OCI-LY7 (cell line): ENCODE measurements at regions not wholly inside any gene's neighbourhood (a gene's known extent, or its start where the extent isn't known, plus 50 kb on each side); places are given as distances from the start of the nearest gene placed in this dataset.

ENCODE experiments used
- BruUV-seq: library from RNA; stranded (reverse); fragments of 400-500 nt; replicated peaks from 2 replicates; lab custom pipeline; 2021; lab: Mats Ljungman, UMichigan
- CTCF ChIA-PET: fragments of 300-600 bp; sonication (Branson Sonifier 250); formaldehyde crosslinking; loops from one replicate; lab custom pipeline; 2022; ENCODE audit warnings: antibody characterized with exemption; ENCODE audit not compliant: unreplicated experiment; lab: Charles Lee
- POLR2A ChIA-PET: fragments of 300-600 bp; sonication (Branson Sonifier 250); formaldehyde crosslinking; loops from one replicate; lab custom pipeline; 2022; ENCODE audit warnings: antibody characterized with exemption; lab: Charles Lee
- DNase-seq: peaks from one replicate; pipeline ENCODE4 v3.0.0-alpha.2; 2015; ENCODE audit warnings: low spot score
- H2AFZ ChIP-seq: fragments of 200-600 bp; sonication (generic), shearing (Covaris generic); 2 replicates; pipeline ENCODE4 v1.6.1; 2014; ENCODE audit warnings: mild to moderate bottlenecking, antibody characterized with exemption, low read length, moderate library complexity
- H3K27ac ChIP-seq: fragments of 200-600 bp; sonication (generic); 2 replicates; pipeline ENCODE4 v1.5.1; 2014; ENCODE audit warnings: mixed run types, low read depth, mild to moderate bottlenecking, moderate library complexity, low read length, inconsistent platforms; ENCODE audit not compliant: poor library complexity, severe bottlenecking
- H3K36me3 ChIP-seq: fragments of 200-600 bp; sonication (generic); 2 replicates; pipeline ENCODE4 v1.6.1; 2014; ENCODE audit warnings: mild to moderate bottlenecking, antibody characterized with exemption, low read length, moderate library complexity, mixed read lengths; ENCODE audit not compliant: insufficient read depth
- H3K4me1 ChIP-seq: fragments of 200-600 bp; sonication (generic); 2 replicates; pipeline ENCODE4 v1.5.1; 2014; ENCODE audit warnings: mild to moderate bottlenecking, low read length; ENCODE audit not compliant: insufficient read depth, poor library complexity, severe bottlenecking
- H3K4me2 ChIP-seq: fragments of 200-600 bp; sonication (generic); 2 replicates; pipeline ENCODE4 v1.6.1; 2014; ENCODE audit warnings: mild to moderate bottlenecking, low read length
- H3K4me3 ChIP-seq: fragments of 200-600 bp; sonication (generic); 2 replicates; pipeline ENCODE4 v1.5.1; 2014; ENCODE audit warnings: mild to moderate bottlenecking, low read depth, low read length; ENCODE audit not compliant: poor library complexity, severe bottlenecking
- H3K79me2 ChIP-seq: fragments of 200-600 bp; sonication (generic); 2 replicates; pipeline ENCODE4 v1.6.1; 2016; ENCODE audit warnings: low read depth, mild to moderate bottlenecking, low read length, moderate library complexity, mixed read lengths; ENCODE audit not compliant: insufficient read depth
- H3K9me2 ChIP-seq: fragments of 200-600 bp; sonication (generic); 2 replicates; pipeline ENCODE4 v1.6.1; 2016; ENCODE audit warnings: mild to moderate bottlenecking, low read length, mixed read lengths; ENCODE audit not compliant: insufficient read depth
- H3K9me3 ChIP-seq: fragments of 200-600 bp; sonication (generic); 2 replicates; pipeline ENCODE4 v1.6.1; 2014; ENCODE audit warnings: mild to moderate bottlenecking, mixed run types, low read length, mixed read lengths
- H4K20me1 ChIP-seq: fragments of 200-600 bp; sonication (generic); 2 replicates; pipeline ENCODE4 v1.6.1; 2014; ENCODE audit warnings: mild to moderate bottlenecking, antibody characterized with exemption, low read length, moderate library complexity, mixed read lengths; ENCODE audit not compliant: insufficient read depth
- CTCF ChIP-seq: fragments of 200-600 bp; sonication (generic); conservative IDR thresholded peaks from 2 replicates; pipeline ENCODE4 v1.5.1; 2014; ENCODE audit warnings: mild to moderate bottlenecking, antibody characterized with exemption, low read length, moderate library complexity, mixed read lengths
- EZH2phosphoT487 ChIP-seq: fragments of 200-600 bp; sonication (generic); IDR thresholded peaks from 2 replicates; pipeline ENCODE4 v1.6.1; 2018; ENCODE audit warnings: low read depth, borderline replicate concordance, mild to moderate bottlenecking, mixed run types, antibody characterized with exemption, low read length, moderate library complexity, mixed read lengths
- intact Hi-C: fragments of 100-400 bp; cut with micrococcal nuclease; formaldehyde crosslinking; loops from one replicate; pipeline ENCODE4 v1.10.0; 2022; ENCODE audit not compliant: unreplicated experiment

DNA sequence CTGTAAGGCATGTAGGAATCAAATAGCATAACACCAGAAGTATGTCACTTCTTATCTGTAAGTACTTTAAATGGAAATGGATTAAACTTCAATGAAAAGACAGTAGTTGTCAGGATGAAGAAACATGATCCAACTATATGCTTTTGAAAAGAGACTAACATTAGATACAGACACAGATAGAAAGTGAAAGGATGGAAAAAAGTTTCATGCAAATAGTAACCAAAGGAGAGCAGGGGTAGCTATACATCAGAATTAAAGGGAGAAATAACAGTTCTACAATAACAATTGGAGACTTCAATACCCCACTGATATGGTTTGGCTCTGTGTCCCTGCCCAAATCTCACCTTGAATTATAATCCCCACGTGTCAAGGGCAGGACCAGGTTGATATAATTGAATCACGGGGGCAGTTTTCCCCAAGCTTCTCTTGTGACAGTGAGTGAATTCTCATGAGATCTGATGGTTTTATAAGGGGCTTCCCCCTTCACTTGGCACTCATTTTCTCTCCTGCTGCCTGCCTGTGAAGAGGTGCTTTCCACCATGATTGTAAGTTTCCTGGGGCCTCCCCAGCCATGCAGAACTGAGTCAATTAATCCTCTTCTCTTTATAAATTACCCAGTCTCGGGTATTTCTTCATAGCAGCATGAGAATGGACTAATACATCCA, 205.4 kb upstream of the CDH2 start:
- Histone ChIP-seq H4K20me1 (no peaks in the 10 kb centered on the region), H3K36me3 (no peaks in the 10 kb centered on the region), H3K4me2 (no peak overlapping the region), H3K4me3 (no peak overlapping the region), H3K79me2 (no peaks in the 10 kb centered on the region), H3K27ac (no peak overlapping the region), H3K9me2 (no peaks in the 10 kb centered on the region), H3K9me3 (no peaks in the 10 kb centered on the region), H2AFZ (no peak overlapping the region), H3K4me1 (no peaks in the 10 kb centered on the region)
- ChIA-PET CTCF (no interaction called here), POLR2A (no interaction called here)
- no peak for TF ChIP-seq EZH2phosphoT487
- no peak for TF ChIP-seq CTCF
- no TSS peak for BruUV-seq
- intact Hi-C loops, result no loop called here
- no peak for DNase-seq

GRCh38 chr18:28372186-28372585, 195.3 kb upstream of the CDH2 start:
- Histone ChIP-seq H3K79me2 (no peaks in the 10 kb centered on the region), H3K27ac (no peak overlapping the region), H3K9me2 (no peaks in the 10 kb centered on the region), H3K4me3 (no peak overlapping the region), H3K9me3 (no peaks in the 10 kb centered on the region), H2AFZ (no peak overlapping the region), H3K4me1 (no peaks in the 10 kb centered on the region), H3K36me3 (no peaks in the 10 kb centered on the region), H4K20me1 (no peaks in the 10 kb centered on the region), H3K4me2 (no peak overlapping the region)
- CTCF ChIA-PET, result no interaction called here
- no TSS peak for BruUV-seq
- POLR2A ChIA-PET, result no interaction called here
- intact Hi-C loops, result no loop called here
- no peak for DNase-seq
- no peak for TF ChIP-seq CTCF
- no peak for TF ChIP-seq EZH2phosphoT487

DNA sequence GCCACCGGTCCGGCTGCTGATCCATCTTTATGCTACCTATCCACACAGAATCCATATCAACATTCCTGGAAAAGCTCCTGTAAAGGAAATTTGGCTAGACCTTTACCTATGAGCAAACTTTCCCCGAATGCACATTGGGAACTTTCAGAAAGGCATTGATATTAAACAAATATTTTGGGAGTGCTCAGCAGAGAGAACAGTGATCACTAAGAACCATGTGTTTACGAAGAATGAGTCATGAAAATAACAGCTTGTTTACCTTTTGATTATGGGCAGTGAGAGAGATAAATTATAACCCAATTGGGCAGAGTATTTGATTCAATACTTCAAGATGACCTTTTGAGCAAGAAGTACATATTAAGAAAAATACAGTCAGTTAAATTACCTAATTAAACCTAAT, 189.7 kb upstream of the CDH2 start:
- no peak for TF ChIP-seq EZH2phosphoT487
- TF ChIP-seq CTCF, result no peak
- Histone ChIP-seq H4K20me1 (no peaks in the 10 kb centered on the region), H3K4me1 (no peaks in the 10 kb centered on the region), H3K36me3 (no peaks in the 10 kb centered on the region), H2AFZ (no peak overlapping the region), H3K9me2 (no peaks in the 10 kb centered on the region), H3K4me2 (no peak overlapping the region), H3K9me3 (no peaks in the 10 kb centered on the region), H3K79me2 (no peaks in the 10 kb centered on the region), H3K4me3 (no peak overlapping the region), H3K27ac (no peak overlapping the region)
- no TSS peak for BruUV-seq
- ChIA-PET CTCF (no interaction called here), POLR2A (no interaction called here)
- DNase-seq, result no peak
- intact Hi-C loops, result no loop called here
